GM19035 (cell line): ENCODE measurements at regions not wholly inside any gene's neighbourhood (a gene's known extent, or its start where the extent isn't known, plus 50 kb on each side); places are given as distances from the start of the nearest gene placed in this dataset.

Source experiments
- ATAC-seq: cut with Tn5 transposase; IDR thresholded peaks from one replicate; pipeline ENCODE4 v1.9.1; 2021; ENCODE audit not compliant: unreplicated experiment

GRCh38 chr4:13840502-13841190 lies 213.1 kb upstream of the BOD1L1 start:
- ATAC-seq: no peak

GRCh38 chr4:13844740-13845139 lies 217.2 kb upstream of the BOD1L1 start:
- no peak for ATAC-seq

- no peak for ATAC-seq
Observed at GRCh38 chr4:13849778-13850177, 222.3 kb upstream of the BOD1L1 start.

- no peak for ATAC-seq
Observed at GRCh38 chr4:13851085-13851940, 223.8 kb upstream of the BOD1L1 start.

GRCh38 chr4:13852411-13852810 lies 224.9 kb upstream of the BOD1L1 start:
- no peak for ATAC-seq

GRCh38 chr4:13856387-13856786 lies 228.9 kb upstream of the BOD1L1 start:
- ATAC-seq: no peak

- ATAC-seq: no peak
Observed at GRCh38 chr4:13857397-13857796, 229.9 kb upstream of the BOD1L1 start.

- ATAC-seq: no peak
Observed at GRCh38 chr4:13857800-13858199, 230.3 kb upstream of the BOD1L1 start.

- ATAC-seq: no peak
Observed at GRCh38 chr4:13859423-13859822, 231.9 kb upstream of the BOD1L1 start.

- no peak for ATAC-seq
Observed at GRCh38 chr4:13860126-13860525, 232.6 kb upstream of the BOD1L1 start.

- no peak for ATAC-seq
Observed at GRCh38 chr4:13865871-13866669, 238.5 kb upstream of the BOD1L1 start.

- no peak for ATAC-seq
Observed at GRCh38 chr4:13866881-13867280, 239.4 kb upstream of the BOD1L1 start.

GRCh38 chr4:13872155-13872554 lies 244.6 kb upstream of the BOD1L1 start:
- ATAC-seq: no peak

GRCh38 chr4:13872955-13873354 lies 245.4 kb upstream of the BOD1L1 start:
- no peak for ATAC-seq

- ATAC-seq: no peak
Observed at GRCh38 chr4:13875181-13875580, 247.7 kb upstream of the BOD1L1 start.

- ATAC-seq: no peak
Observed at GRCh38 chr4:13876131-13876530, 248.6 kb upstream of the BOD1L1 start.

GRCh38 chr4:13876940-13877339 lies 249.4 kb upstream of the BOD1L1 start:
- ATAC-seq: no peak

- no peak for ATAC-seq
Observed at GRCh38 chr4:13877626-13878025, 250.1 kb upstream of the BOD1L1 start.

GRCh38 chr4:13881892-13882291 lies 254.4 kb upstream of the BOD1L1 start:
- ATAC-seq: no peak

- no peak for ATAC-seq
Observed at GRCh38 chr4:13887010-13887409, 259.5 kb upstream of the BOD1L1 start.

- no peak for ATAC-seq
Observed at GRCh38 chr4:13888112-13888511, 260.6 kb upstream of the BOD1L1 start.

- ATAC-seq: no peak
Observed at GRCh38 chr4:13891544-13891939, 264.0 kb upstream of the BOD1L1 start.
